HEK293T (cell line): ENCODE measurements at regions not wholly inside any gene's neighbourhood (a gene's known extent, or its start where the extent isn't known, plus 50 kb on each side); places are given as distances from the start of the nearest gene placed in this dataset.

ENCODE experiments used
- FOXM1 ChIP-seq: fragments of 450-650 bp; IDR thresholded peaks from 2 replicates; pipeline ENCODE4 v1.6.1; 2017; ENCODE audit warnings: mild to moderate bottlenecking, borderline replicate concordance
- PKNOX1 ChIP-seq: fragments of 450-650 bp; IDR thresholded peaks from 2 replicates; pipeline ENCODE4 v1.6.1; 2016
- SP1 ChIP-seq: fragments of 450-650 bp; IDR thresholded peaks from 2 replicates; pipeline ENCODE4 v1.6.1; 2017

DNA sequence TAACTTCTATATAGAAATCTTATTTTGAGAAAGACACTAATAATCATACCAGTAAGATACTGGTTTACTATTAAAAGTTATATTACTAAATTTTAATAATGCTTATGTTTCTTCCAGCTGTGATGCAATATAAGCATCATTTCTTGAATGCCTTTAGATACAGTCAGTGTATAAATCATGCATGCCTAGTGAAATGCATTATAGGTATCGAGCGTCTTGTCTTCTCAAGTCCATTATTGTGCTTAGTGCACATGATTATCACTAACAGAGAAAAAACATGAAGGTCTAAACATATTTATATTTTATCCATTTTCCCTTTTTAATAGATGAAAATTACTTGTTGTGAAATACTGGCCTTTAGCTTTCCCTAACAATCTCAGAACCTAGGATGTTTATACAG, 1021.5 kb upstream of the AGA start:
- no peak for TF ChIP-seq PKNOX1
- no peak for TF ChIP-seq SP1
- TF ChIP-seq FOXM1: no peak
